A549 (cell line): ENCODE measurements at regions not wholly inside any gene's neighbourhood (a gene's known extent, or its start where the extent isn't known, plus 50 kb on each side); places are given as distances from the start of the nearest gene placed in this dataset.

Source experiments
- ATAC-seq, 2 experiments: fragments of 200-7000 bp in 1 of 2; fragments of >200 bp in 1 of 2; cut with Nextera tagmentation in 1 of 2; cut with Tn5 transposase in 1 of 2; 3 replicates each; pipeline versions ENCODE4 v1.8.0 to v1.9.1; 2018 to 2020; ENCODE audit warnings: mild to moderate bottlenecking in 1 of 2, moderate library complexity in 1 of 2
- CTCF ChIA-PET: fragments of 300-600 bp; sonication (Branson Sonifier 250); formaldehyde crosslinking; extraction: SDS; loops from one replicate; lab custom pipeline; 2021; ENCODE audit warnings: antibody characterized with exemption, inconsistent platforms; lab: Yijun Ruan, JAX
- POLR2A ChIA-PET: fragments of 350-600 bp; formaldehyde crosslinking; extraction: SDS; loops from one replicate; lab custom pipeline; 2021; ENCODE audit warnings: antibody characterized with exemption, inconsistent platforms; lab: Yijun Ruan, JAX
- DNase-seq, 2 experiments: peaks; one replicate each; pipeline versions ENCODE4 v3.0.0 to v3.0.0-alpha.2; 2011 to 2016; ENCODE audit warnings: low read depth in 1 of 2, low spot score in 1 of 2
- FAIRE-seq: peaks from 2 replicates; lab custom pipeline; 2011; peaks lifted over from hg19 to GRCh38; lab: Jason Lieb, UNC
- H3K27ac ChIP-seq, 2 experiments: fragments of >200 bp; sonication (Bioruptor Twin); formaldehyde crosslinking; 3 replicates each; pipeline ENCODE4 v1.5.1; 2016 to 2017
- H3K4me1 ChIP-seq: fragments of >200 bp; sonication (Bioruptor Twin); formaldehyde crosslinking; 3 replicates; pipeline ENCODE4 v1.6.1; 2016
- H3K4me2 ChIP-seq: fragments of >200 bp; sonication (Bioruptor Twin); formaldehyde crosslinking; 3 replicates; pipeline ENCODE4 v1.6.1; 2016
- H3K4me3 ChIP-seq: fragments of >200 bp; sonication (Bioruptor Twin); formaldehyde crosslinking; 3 replicates; pipeline ENCODE4 v1.5.1; 2016
- H3K9me3 ChIP-seq: fragments of >200 bp; sonication (Bioruptor Twin); formaldehyde crosslinking; 3 replicates; pipeline ENCODE4 v1.6.1; 2016
- BHLHE40 ChIP-seq: IDR thresholded peaks from 2 replicates; pipeline ENCODE4 v1.6.1; 2012; ENCODE audit warnings: low read depth, low read length, inconsistent platforms
- CBX8 ChIP-seq: fragments of 200-600 bp; sonication (generic); IDR thresholded peaks from 2 replicates; pipeline ENCODE4 v1.6.1; 2016
- CHD2 ChIP-seq: fragments of 150-350 bp; IDR thresholded peaks from 2 replicates; pipeline ENCODE4 v1.6.1; 2014; ENCODE audit warnings: low read length; ENCODE audit not compliant: partially characterized antibody
- CTCF ChIP-seq: fragments of >200 bp; sonication (Bioruptor Twin); formaldehyde crosslinking; IDR thresholded peaks from 3 replicates; pipeline ENCODE4 v1.5.1; 2016
- EHMT2 ChIP-seq: fragments of 200-600 bp; sonication (generic); IDR thresholded peaks from 2 replicates; pipeline ENCODE4 v1.6.1; 2016; ENCODE audit warnings: antibody characterized with exemption, low read depth, mild to moderate bottlenecking, moderate library complexity
- ESRRA ChIP-seq: fragments of 150-350 bp; IDR thresholded peaks from 2 replicates; pipeline ENCODE4 v1.6.1; 2014; ENCODE audit warnings: mild to moderate bottlenecking, low read length, borderline replicate concordance
- FOSB ChIP-seq: fragments of 250-450 bp; sonication (Bioruptor Pico); IDR thresholded peaks from 2 replicates; pipeline ENCODE4 v1.5.0; 2020; ENCODE audit warnings: mild to moderate bottlenecking, moderate library complexity
- HEYL ChIP-seq: fragments of 250-450 bp; sonication (Bioruptor Pico); IDR thresholded peaks from 2 replicates; pipeline ENCODE4 v1.8.0; 2021; ENCODE audit warnings: mild to moderate bottlenecking, moderate library complexity
- HOXB13 ChIP-seq: fragments of 250-450 bp; sonication (Bioruptor Pico); IDR thresholded peaks from 2 replicates; pipeline ENCODE4 v1.5.0; 2020; ENCODE audit warnings: low read depth, mild to moderate bottlenecking, moderate library complexity
- KDM5A ChIP-seq: fragments of 200-600 bp; sonication (generic); IDR thresholded peaks from 2 replicates; pipeline ENCODE4 v1.6.1; 2016; ENCODE audit warnings: antibody characterized with exemption, mild to moderate bottlenecking
- MAZ ChIP-seq: fragments of 150-350 bp; IDR thresholded peaks from 2 replicates; pipeline ENCODE4 v1.6.1; 2014; ENCODE audit warnings: antibody characterized with exemption, low read depth, low read length, borderline replicate concordance
- MYC ChIP-seq: IDR thresholded peaks from 2 replicates; pipeline ENCODE4 v1.6.1; 2012; ENCODE audit warnings: mild to moderate bottlenecking, inconsistent platforms, low read length, improper control_type of control experiment, borderline replicate concordance
- NFE2L2 ChIP-seq: fragments of 150-350 bp; conservative IDR thresholded peaks from 2 replicates; pipeline ENCODE4 v1.6.1; 2014; ENCODE audit warnings: low read length
- SMC3 ChIP-seq: fragments of >200 bp; sonication (Bioruptor Twin); formaldehyde crosslinking; IDR thresholded peaks from 3 replicates; pipeline ENCODE4 v1.6.1; 2018; ENCODE audit warnings: inconsistent platforms
- WGBS: methylation state at CpG from one replicate; pipeline ENCODE4 v1.1.6; 2017; ENCODE audit errors: missing lambda C conversion rate; 5-methylcytosine and 5-hydroxymethylcytosine counted together
- TF ChIP-seq, protein P1 (sequence below): fragments of 250-450 bp; sonication (Bioruptor Pico); IDR thresholded peaks from 2 replicates; pipeline ENCODE4 v1.5.0; 2020; ENCODE audit warnings: low read depth, mild to moderate bottlenecking, moderate library complexity
- TF ChIP-seq, protein P2 (sequence below): IDR thresholded peaks from 2 replicates; pipeline ENCODE4 v1.6.1; 2012; ENCODE audit warnings: low read depth, borderline replicate concordance
- TF ChIP-seq, protein P3 (sequence below): fragments of 250-450 bp; sonication (Bioruptor Pico); IDR thresholded peaks from 2 replicates; pipeline ENCODE4 v1.5.0; 2021; ENCODE audit warnings: mild to moderate bottlenecking, moderate library complexity, borderline replicate concordance
- TF ChIP-seq, protein P4 (sequence below): fragments of >200 bp; sonication (Bioruptor Twin); formaldehyde crosslinking; IDR thresholded peaks from 3 replicates; pipeline ENCODE4 v1.6.1; 2016

- H3K4me1 ChIP-seq, result no peaks in the 10 kb centered on the region
- no peak for DNase-seq
- H3K4me3 ChIP-seq, result no peak overlapping the region
- POLR2A ChIA-PET, result no interaction called here
- H3K9me3 ChIP-seq, result no peaks in the 10 kb centered on the region
- TF ChIP-seq CBX8 (no peak), CHD2 (no peak), SMC3 (no peak), KDM5A (no peak), BHLHE40 (no peak), CTCF (no peak), FOSB (CRISPR knock-in tag) (no peak), HOXB13 (CRISPR knock-in tag) (no peak), HEYL (CRISPR knock-in tag) (no peak), ESRRA (no peak)
- TF ChIP-seq, protein P1, sequence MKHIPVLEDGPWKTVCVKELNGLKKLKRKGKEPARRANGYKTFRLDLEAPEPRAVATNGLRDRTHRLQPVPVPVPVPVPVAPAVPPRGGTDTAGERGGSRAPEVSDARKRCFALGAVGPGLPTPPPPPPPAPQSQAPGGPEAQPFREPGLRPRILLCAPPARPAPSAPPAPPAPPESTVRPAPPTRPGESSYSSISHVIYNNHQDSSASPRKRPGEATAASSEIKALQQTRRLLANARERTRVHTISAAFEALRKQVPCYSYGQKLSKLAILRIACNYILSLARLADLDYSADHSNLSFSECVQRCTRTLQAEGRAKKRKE (CRISPR knock-in tag), result no peak
- TF ChIP-seq, protein P2, sequence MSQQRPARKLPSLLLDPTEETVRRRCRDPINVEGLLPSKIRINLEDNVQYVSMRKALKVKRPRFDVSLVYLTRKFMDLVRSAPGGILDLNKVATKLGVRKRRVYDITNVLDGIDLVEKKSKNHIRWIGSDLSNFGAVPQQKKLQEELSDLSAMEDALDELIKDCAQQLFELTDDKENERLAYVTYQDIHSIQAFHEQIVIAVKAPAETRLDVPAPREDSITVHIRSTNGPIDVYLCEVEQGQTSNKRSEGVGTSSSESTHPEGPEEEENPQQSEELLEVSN, result no peak
- TF ChIP-seq, all 56 proteins: peak for 0
- H3K27ac ChIP-seq, result no peak overlapping the region
- no CpG with 5 or more reads among the region's 19 CpGs for WGBS
- ATAC-seq, result no peak
- H3K4me2 ChIP-seq, result no peak overlapping the region
- CTCF ChIA-PET, result no interaction called here
- no peak for FAIRE-seq
These were observed 1669.6 kb upstream of the CELF4 start for GRCh38 chr18:39235118-39235719.

DNA sequence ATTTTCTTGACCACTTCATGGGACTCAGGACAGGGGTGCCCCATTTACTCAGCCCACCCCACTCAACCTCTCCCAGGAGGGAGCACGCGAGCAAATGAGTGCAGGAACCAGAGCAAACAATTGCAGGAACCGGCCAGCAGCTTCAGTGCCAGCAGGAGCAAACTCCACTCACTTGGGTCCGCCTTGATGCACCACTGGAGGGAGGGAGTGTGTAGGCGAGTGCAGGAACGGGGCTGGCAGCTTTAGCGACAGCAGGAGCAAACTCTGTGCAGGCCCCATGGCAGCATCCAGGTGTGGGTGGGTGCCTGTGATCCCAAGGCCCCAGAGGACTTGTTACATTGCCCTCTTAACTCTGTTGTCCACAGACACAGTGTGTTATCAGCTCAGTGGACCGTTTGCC is 1667.3 kb upstream of the CELF4 start:
- TF ChIP-seq, protein P3, sequence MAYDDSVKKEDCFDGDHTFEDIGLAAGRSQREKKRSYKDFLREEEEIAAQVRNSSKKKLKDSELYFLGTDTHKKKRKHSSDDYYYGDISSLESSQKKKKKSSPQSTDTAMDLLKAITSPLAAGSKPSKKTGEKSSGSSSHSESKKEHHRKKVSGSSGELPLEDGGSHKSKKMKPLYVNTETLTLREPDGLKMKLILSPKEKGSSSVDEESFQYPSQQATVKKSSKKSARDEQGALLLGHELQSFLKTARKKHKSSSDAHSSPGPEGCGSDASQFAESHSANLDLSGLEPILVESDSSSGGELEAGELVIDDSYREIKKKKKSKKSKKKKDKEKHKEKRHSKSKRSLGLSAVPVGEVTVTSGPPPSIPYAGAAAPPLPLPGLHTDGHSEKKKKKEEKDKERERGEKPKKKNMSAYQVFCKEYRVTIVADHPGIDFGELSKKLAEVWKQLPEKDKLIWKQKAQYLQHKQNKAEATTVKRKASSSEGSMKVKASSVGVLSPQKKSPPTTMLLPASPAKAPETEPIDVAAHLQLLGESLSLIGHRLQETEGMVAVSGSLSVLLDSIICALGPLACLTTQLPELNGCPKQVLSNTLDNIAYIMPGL (CRISPR knock-in tag), result no peak
- TF ChIP-seq, protein P4, sequence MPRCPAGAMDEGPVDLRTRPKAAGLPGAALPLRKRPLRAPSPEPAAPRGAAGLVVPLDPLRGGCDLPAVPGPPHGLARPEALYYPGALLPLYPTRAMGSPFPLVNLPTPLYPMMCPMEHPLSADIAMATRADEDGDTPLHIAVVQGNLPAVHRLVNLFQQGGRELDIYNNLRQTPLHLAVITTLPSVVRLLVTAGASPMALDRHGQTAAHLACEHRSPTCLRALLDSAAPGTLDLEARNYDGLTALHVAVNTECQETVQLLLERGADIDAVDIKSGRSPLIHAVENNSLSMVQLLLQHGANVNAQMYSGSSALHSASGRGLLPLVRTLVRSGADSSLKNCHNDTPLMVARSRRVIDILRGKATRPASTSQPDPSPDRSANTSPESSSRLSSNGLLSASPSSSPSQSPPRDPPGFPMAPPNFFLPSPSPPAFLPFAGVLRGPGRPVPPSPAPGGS, result no peak
- TF ChIP-seq MYC (no peak), MAZ (no peak), EHMT2 (no peak), NFE2L2 (no peak)
- no peak overlapping the region for H3K4me2 ChIP-seq
- no peak overlapping the region for H3K4me3 ChIP-seq
- ATAC-seq (no peak), DNase-seq (no peak), FAIRE-seq (no peak)
- H3K27ac ChIP-seq, result no peak overlapping the region
- ChIA-PET POLR2A (no interaction called here), CTCF (no interaction called here)
- H3K4me1 ChIP-seq, result no peaks in the 10 kb centered on the region
- H3K9me3 ChIP-seq, result no peaks in the 10 kb centered on the region
- WGBS, result 48% methylated on average over 6 of the region's 8 CpGs
